ENCODE measurements at regions not wholly inside any gene's neighbourhood (a gene's known extent, or its start where the extent isn't known, plus 50 kb on each side); places are given as distances from the start of the nearest gene placed in this dataset.

- TF ChIP-seq CTCF (IDR thresholded peaks at IDR 0.05; ENCODE audit: low read length) (0 out of 2 replicates have a peak, but pooled peaks have one; percentile 16), EZH2phosphoT487 (IDR thresholded peaks at IDR 0.05; ENCODE audit: low read length) (no peak), EZH2 (optimal IDR thresholded peaks at IDR 0.05; ENCODE audit: low read depth, low read length) (no peak)
Observed at GRCh38 chr4:123580981-123581664, 184.5 kb downstream of the SPRY1 start.

Measured in MM.1S (cell line).